GM21381 (cell line): ENCODE measurements at regions not wholly inside any gene's neighbourhood (a gene's known extent, or its start where the extent isn't known, plus 50 kb on each side); places are given as distances from the start of the nearest gene placed in this dataset.
"Not testable (repeated sequence)": the region's sequence is repeated elsewhere in the genome, so short reads cannot be mapped to it uniquely, and the experiment has no call there.

ENCODE experiments used
- ATAC-seq: cut with Tn5 transposase; IDR thresholded peaks from one replicate; pipeline ENCODE4 v1.9.1; 2021; ENCODE audit warnings: mild to moderate bottlenecking, moderate library complexity; ENCODE audit not compliant: unreplicated experiment

- no peak for ATAC-seq
Measured at GRCh38 chr14:71165121-71166031, 258.1 kb downstream of the PCNX1 start.

GRCh38 chr14:71166180-71166837 lies 259.1 kb downstream of the PCNX1 start:
- ATAC-seq: no peak

- not testable (repeated sequence) for ATAC-seq
Measured at GRCh38 chr14:71167325-71167950, 260.2 kb downstream of the PCNX1 start.

- ATAC-seq: not testable (repeated sequence)
Measured at GRCh38 chr14:71168161-71168560, 260.9 kb downstream of the PCNX1 start.

GRCh38 chr14:71168564-71169427 lies 261.5 kb downstream of the PCNX1 start:
- ATAC-seq: no peak

- ATAC-seq: no peak
Measured at GRCh38 chr14:71169861-71170260, 262.6 kb downstream of the PCNX1 start.

GRCh38 chr14:71175491-71175890 lies 268.2 kb downstream of the PCNX1 start:
- ATAC-seq: no peak

GRCh38 chr14:71179066-71179465 lies 271.8 kb downstream of the PCNX1 start:
- ATAC-seq: no peak

GRCh38 chr14:71180397-71180796 lies 273.1 kb downstream of the PCNX1 start:
- no peak for ATAC-seq

GRCh38 chr14:71181215-71182003 lies 274.1 kb downstream of the PCNX1 start:
- no peak for ATAC-seq

- ATAC-seq: no peak
Measured at GRCh38 chr14:71183876-71184689, 276.8 kb downstream of the PCNX1 start.

GRCh38 chr14:71185637-71186036 lies 278.4 kb downstream of the PCNX1 start:
- ATAC-seq: no peak

GRCh38 chr14:71187633-71188356 lies 280.5 kb downstream of the PCNX1 start:
- no peak for ATAC-seq

- ATAC-seq: no peak
Measured at GRCh38 chr14:71190770-71191374, 283.6 kb downstream of the PCNX1 start.

GRCh38 chr14:71193663-71194062 lies 286.4 kb downstream of the PCNX1 start:
- ATAC-seq: no peak

GRCh38 chr14:71194251-71194650 lies 287.0 kb downstream of the PCNX1 start:
- ATAC-seq: no peak

GRCh38 chr14:71196921-71197320 lies 289.7 kb downstream of the PCNX1 start:
- ATAC-seq: no peak

GRCh38 chr14:71198687-71199086 lies 291.4 kb downstream of the PCNX1 start:
- no peak for ATAC-seq
